ENCODE measurements at regions not wholly inside any gene's neighbourhood (a gene's known extent, or its start where the extent isn't known, plus 50 kb on each side); places are given as distances from the start of the nearest gene placed in this dataset.

DNA sequence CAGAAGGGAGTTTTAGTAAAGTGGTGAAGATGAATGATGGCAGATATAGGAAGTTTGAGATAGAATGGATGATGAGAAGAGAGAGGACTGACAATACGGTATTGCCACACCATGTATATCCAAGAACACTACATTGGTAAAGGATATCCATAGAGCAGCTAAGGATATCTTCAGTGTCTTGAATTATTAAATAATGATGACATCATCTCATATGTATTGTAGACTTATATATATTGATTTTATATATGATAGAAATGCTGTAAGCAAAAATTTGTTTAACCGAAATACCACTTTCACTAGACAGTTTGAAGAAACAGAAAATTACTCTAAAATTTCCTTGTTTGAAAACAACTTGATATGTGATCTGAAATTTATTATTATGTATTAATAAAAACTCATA, 89.0 kb downstream of the SEPTIN7 start:
- no peak for DNase-seq
- H3K27me3 ChIP-seq: no peaks in the 10 kb centered on the region
- peaks cover 0 to 27% of the 10 kb centered on the region in 2 donors for H3K36me3 ChIP-seq (replicated peaks in 1 of 2)
- TF ChIP-seq POLR2A (IDR thresholded peaks at IDR 0.05): no peak
- TF ChIP-seq, protein P1, sequence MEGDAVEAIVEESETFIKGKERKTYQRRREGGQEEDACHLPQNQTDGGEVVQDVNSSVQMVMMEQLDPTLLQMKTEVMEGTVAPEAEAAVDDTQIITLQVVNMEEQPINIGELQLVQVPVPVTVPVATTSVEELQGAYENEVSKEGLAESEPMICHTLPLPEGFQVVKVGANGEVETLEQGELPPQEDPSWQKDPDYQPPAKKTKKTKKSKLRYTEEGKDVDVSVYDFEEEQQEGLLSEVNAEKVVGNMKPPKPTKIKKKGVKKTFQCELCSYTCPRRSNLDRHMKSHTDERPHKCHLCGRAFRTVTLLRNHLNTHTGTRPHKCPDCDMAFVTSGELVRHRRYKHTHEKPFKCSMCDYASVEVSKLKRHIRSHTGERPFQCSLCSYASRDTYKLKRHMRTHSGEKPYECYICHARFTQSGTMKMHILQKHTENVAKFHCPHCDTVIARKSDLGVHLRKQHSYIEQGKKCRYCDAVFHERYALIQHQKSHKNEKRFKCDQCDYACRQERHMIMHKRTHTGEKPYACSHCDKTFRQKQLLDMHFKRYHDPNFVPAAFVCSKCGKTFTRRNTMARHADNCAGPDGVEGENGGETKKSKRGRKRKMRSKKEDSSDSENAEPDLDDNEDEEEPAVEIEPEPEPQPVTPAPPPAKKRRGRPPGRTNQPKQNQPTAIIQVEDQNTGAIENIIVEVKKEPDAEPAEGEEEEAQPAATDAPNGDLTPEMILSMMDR (IDR thresholded peaks at IDR 0.05): no peak
- H3K4me3 ChIP-seq: no peak overlapping the region
- intact Hi-C loops (cut with DNase I): no loop called here
- H3K27ac ChIP-seq: no peak overlapping the region
- peaks cover 0 to 13% of the 10 kb centered on the region in 2 donors for H3K4me1 ChIP-seq (replicated peaks in 1 of 2)
- no peaks in the 10 kb centered on the region for H3K9me3 ChIP-seq (replicated peaks in 1 of 3)
- 96 to 100% (median 98%) methylated on average over 2 of the region's 2 CpGs for WGBS, 4 donors

DNA sequence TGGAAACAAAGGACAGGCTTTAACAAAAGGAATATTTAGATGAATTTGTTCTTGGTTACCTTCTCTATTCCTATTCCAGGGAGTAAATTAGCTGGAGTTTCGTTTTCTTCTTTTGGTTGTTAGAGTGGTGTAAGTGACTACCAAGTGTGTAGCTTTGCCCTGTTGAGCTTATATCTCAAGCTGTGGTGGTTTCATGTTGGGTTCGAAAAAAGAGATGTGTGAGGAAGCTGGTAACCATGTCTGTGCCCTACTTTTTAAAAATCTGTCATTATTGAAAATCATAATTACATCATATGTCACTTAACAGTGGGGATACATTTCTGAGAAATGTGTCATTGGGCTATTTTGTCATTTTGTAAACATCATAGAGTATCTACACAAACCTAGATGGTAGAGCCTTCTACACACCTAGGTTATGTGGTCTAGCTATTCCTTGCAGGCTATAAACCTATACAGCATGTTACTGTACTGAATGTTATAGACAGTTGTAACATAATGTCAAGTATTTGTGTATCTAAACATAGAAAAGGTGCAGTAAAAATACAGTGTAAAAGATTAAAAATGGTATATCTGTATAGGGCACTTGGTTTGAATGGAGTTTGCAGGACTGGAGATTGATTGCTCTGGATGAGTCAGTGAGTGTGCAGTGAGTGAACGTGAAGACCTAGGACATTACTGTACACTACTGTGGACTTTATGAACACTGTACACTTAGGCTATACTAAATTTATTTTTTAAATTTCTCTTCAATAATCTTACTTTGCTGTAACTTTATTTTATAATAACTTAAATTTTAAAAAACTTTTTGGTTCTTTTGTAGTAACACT, 90.4 kb downstream of the SEPTIN7 start:
- intact Hi-C loops (cut with DNase I): no loop called here
- Histone ChIP-seq H3K27me3 (no peaks in the 10 kb centered on the region), H3K4me1 (replicated peaks in 1 of 2) (peaks cover 0 to 13% of the 10 kb centered on the region in 2 donors), H3K9me3 (replicated peaks in 1 of 3) (no peaks in the 10 kb centered on the region), H3K27ac (no peak overlapping the region), H3K36me3 (replicated peaks in 1 of 2) (peaks cover 0 to 22% of the 10 kb centered on the region in 2 donors), H3K4me3 (no peak overlapping the region)
- TF ChIP-seq, protein P1 (IDR thresholded peaks at IDR 0.05): no peak
- no peak for TF ChIP-seq POLR2A (IDR thresholded peaks at IDR 0.05)
- WGBS, 4 donors: 68 to 78% (median 77%) methylated on average over 3 of the region's 3 CpGs
- DNase-seq: no peak

DNA sequence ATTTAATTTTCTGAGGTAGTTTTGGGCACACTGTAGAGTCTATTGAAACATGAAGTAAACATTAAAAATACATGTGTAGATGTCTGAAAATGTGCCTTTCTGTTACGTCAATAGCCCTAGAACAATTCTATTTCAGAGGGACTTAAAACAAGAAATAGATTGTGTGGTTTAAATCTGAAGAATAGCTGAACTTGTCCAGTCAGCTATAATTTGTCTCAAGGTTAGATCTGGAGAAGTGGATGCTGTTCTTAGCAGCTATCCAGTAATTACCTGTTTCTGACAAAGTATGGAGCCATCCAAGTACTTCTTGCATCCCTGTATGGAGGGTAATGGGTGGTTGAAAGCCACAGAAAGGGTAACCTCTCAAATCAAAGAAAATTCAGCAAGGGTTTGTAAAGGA, 92.8 kb downstream of the SEPTIN7 start:
- intact Hi-C loops (cut with DNase I): no loop called here
- no peak overlapping the region for H3K27ac ChIP-seq
- no peaks in the 10 kb centered on the region for H3K9me3 ChIP-seq (replicated peaks in 1 of 3)
- peaks cover 0 to 18% of the 10 kb centered on the region in 2 donors for H3K4me1 ChIP-seq (replicated peaks in 1 of 2)
- TF ChIP-seq, protein P1 (IDR thresholded peaks at IDR 0.05): no peak
- no peak for TF ChIP-seq POLR2A (IDR thresholded peaks at IDR 0.05)
- no peaks in the 10 kb centered on the region for H3K27me3 ChIP-seq
- no peak overlapping the region for H3K4me3 ChIP-seq
- WGBS, 4 donors: 100% methylated on average over 1 of the region's 1 CpG
- peaks cover 0 to 19% of the 10 kb centered on the region in 2 donors for H3K36me3 ChIP-seq (replicated peaks in 1 of 2)
- no peak for DNase-seq

DNA sequence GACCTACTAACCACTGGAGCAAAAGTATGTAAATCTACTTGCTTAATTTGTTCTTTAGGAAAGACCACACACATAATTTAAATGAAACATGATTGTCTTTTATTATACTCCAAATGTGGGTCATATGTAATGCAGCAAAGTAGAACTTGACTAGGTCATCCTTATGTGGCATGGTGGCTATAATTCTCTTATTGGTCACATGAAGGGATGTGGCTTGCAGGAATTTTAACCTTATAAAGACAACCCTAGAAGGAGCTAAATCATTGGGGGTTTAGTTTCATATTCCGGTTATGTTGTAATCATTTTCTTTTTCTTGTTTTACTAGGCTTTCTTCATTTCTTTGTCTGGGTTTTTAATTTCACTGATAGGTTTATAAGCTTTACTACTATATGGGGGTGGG, 93.9 kb downstream of the SEPTIN7 start:
- WGBS, 4 donors: 90 to 100% (median 98%) methylated on average over 1 of the region's 1 CpG
- intact Hi-C loops (cut with DNase I): no loop called here
- Histone ChIP-seq H3K9me3 (replicated peaks in 1 of 3) (no peaks in the 10 kb centered on the region), H3K4me1 (replicated peaks in 1 of 2) (peaks cover 0 to 18% of the 10 kb centered on the region in 2 donors), H3K4me3 (no peak overlapping the region), H3K36me3 (replicated peaks in 1 of 2) (peaks cover 0 to 25% of the 10 kb centered on the region in 2 donors), H3K27me3 (no peaks in the 10 kb centered on the region), H3K27ac (no peak overlapping the region)
- DNase-seq: no peak
- TF ChIP-seq, protein P1 (IDR thresholded peaks at IDR 0.05): no peak
- no peak for TF ChIP-seq POLR2A (IDR thresholded peaks at IDR 0.05)

Data from adrenal gland (tissue), 9 donors.